ENCODE measurements at regions not wholly inside any gene's neighbourhood (a gene's known extent, or its start where the extent isn't known, plus 50 kb on each side); places are given as distances from the start of the nearest gene placed in this dataset.

DNA sequence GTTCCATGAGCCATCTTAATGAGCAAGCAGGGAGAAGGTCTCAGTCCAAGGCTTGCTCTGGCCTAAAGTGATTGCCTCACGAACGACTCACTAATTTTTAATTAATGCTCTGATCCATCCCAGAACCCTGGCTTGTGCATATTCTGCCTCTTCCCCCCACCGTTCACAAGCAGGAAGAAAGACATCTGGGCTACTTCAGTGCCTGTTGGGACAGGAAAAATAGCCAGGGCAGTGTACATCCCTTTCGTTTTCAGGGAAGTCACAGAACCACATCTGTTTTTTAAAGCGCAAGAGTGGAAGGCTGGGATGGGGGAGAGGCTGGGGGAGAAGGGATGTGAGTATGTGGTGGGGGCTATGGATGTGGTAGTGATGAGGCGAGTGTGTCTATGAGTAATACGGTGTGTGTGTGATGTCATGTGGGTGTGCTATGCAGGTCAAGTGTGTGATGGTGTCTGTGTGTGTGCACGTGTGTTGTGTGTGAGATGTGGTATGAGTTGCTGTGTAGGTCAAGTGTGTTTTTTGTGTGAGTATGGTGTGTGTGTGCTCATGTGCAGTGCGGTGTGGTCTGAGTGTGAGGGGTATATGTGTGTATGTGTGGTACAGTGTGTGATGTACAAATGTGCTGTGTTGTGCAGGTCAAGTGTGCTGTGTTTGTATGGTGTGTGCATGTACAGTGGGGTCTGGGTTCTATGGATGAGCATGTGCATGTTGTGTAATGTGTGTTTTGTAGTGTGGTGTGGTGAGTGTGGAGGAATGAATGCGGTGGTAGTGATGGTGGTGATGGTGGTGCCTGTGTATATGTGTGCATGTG, 64.9 kb upstream of the SYT6 start:
- ATAC-seq (ENCODE audit: low read depth), result no peak
- Histone ChIP-seq H3K4me3 (ENCODE audit: insufficient read depth, low read depth, low read length) (no peak overlapping the region), H3K4me2 (ENCODE audit: low read depth, low read length) (no peak overlapping the region; the same call in 1 of the 2 replicates), H2AFZ (replicated peaks; ENCODE audit: low read length, poor library complexity) (no peak overlapping the region), H4K5ac (ENCODE audit: low read depth, low read length) (no peak overlapping the region), H4K20me1 (ENCODE audit: insufficient read depth, low read length) (no peaks in the 10 kb centered on the region), H2AK9ac (replicated peaks; ENCODE audit: low read depth, low read length, poor library complexity) (no peak overlapping the region), H3K27ac (ENCODE audit: insufficient read depth, low read length) (no peak overlapping the region), H3K9me1 (ENCODE audit: insufficient read depth, low read length) (peaks cover 4% of the 10 kb centered on the region), H2AK5ac (ENCODE audit: low read depth, low read length) (no peak overlapping the region), H3K27me3 (ENCODE audit: control insufficient read depth, insufficient read depth, low read length) (peaks cover 12% of the 10 kb centered on the region), H2BK5ac (ENCODE audit: low read depth, low read length, poor library complexity, severe bottlenecking) (peak overlapping the region; percentile 2), H3K23ac (ENCODE audit: low read depth, low read length) (no peak overlapping the region), H3K14ac (replicated peaks; ENCODE audit: low read depth, low read length) (no peak overlapping the region), H3K4ac (ENCODE audit: low read depth, low read length) (no peak overlapping the region), H3K4me1 (ENCODE audit: control insufficient read depth, insufficient read depth, low read length) (no peaks in the 10 kb centered on the region), H3K79me1 (ENCODE audit: low read depth in 1 of 2, low read length in 2 of 2) (no peaks in the 10 kb centered on the region), H2BK20ac (ENCODE audit: low read depth, low read length) (no peak overlapping the region), H2BK15ac (ENCODE audit: low read depth, low read length) (no peak overlapping the region), H3K9me3 (ENCODE audit: control insufficient read depth, insufficient read depth, low read length) (no peaks in the 10 kb centered on the region), H3K56ac (ENCODE audit: extremely low read depth, insufficient read depth, low read length) (no peak overlapping the region), H3K36me3 (ENCODE audit: control insufficient read depth, insufficient read depth, low read length) (no peaks in the 10 kb centered on the region), H4K8ac (ENCODE audit: low read depth in 2 of 2, low read length in 2 of 2) (no peak overlapping the region), H3K9ac (ENCODE audit: low read depth, low read length) (no peak overlapping the region), H4K91ac (ENCODE audit: insufficient read depth, low read depth, low read length) (no peak overlapping the region), H2BK120ac (ENCODE audit: low read depth, low read length) (no peak overlapping the region), H3K18ac (ENCODE audit: low read depth, low read length) (no peak overlapping the region)
- dilution Hi-C loops (cut with HindIII; ENCODE audit: low sequenced_read_pairs, unreplicated experiment), result no loop called here
- no TSS peak for BruUV-seq (replicated peaks)
- ChIA-PET POLR2A (ENCODE audit: unreplicated experiment) (no interaction called here), CTCF (interaction anchor here (1.6 kb wide), 1 partner anchor 240 kb away, joined by 4 read pairs; the partner anchor contains the start of gene OLFML3)
- intact Hi-C loops (cut with micrococcal nuclease), result loop anchor here (2.0 to 5.0 kb wide), 2 partner anchors 240 to 386 kb away; partner anchors contain the start of gene OLFML3
- in situ Hi-C loops (cut with MboI; ENCODE audit: low sequenced_read_pairs), result no loop called here
- 74% methylated on average over 4 of the region's 10 CpGs; no CpG with 5 or more reads in 1 of the 2 experiments for WGBS, 2 experiments (ENCODE audit: extremely low coverage in 2 of 2, insufficient read length in 1 of 2)
- no peak for TF ChIP-seq RAD21 (IDR thresholded peaks at IDR 0.05; ENCODE audit: low read length)
- no peak for TF ChIP-seq CEBPB (IDR thresholded peaks at IDR 0.05; ENCODE audit: low read depth, low read length)
- no peak for TF ChIP-seq MAFK (IDR thresholded peaks at IDR 0.05; ENCODE audit: low read depth, low read length)
- TF ChIP-seq, protein P1, sequence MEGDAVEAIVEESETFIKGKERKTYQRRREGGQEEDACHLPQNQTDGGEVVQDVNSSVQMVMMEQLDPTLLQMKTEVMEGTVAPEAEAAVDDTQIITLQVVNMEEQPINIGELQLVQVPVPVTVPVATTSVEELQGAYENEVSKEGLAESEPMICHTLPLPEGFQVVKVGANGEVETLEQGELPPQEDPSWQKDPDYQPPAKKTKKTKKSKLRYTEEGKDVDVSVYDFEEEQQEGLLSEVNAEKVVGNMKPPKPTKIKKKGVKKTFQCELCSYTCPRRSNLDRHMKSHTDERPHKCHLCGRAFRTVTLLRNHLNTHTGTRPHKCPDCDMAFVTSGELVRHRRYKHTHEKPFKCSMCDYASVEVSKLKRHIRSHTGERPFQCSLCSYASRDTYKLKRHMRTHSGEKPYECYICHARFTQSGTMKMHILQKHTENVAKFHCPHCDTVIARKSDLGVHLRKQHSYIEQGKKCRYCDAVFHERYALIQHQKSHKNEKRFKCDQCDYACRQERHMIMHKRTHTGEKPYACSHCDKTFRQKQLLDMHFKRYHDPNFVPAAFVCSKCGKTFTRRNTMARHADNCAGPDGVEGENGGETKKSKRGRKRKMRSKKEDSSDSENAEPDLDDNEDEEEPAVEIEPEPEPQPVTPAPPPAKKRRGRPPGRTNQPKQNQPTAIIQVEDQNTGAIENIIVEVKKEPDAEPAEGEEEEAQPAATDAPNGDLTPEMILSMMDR (conservative IDR thresholded peaks at IDR 0.05; ENCODE audit: low read depth, low read length), result no peak
- TF ChIP-seq MAZ (IDR thresholded peaks at IDR 0.05; ENCODE audit: borderline replicate concordance, low read depth, low read length), result no peak
- TF ChIP-seq, protein P2, sequence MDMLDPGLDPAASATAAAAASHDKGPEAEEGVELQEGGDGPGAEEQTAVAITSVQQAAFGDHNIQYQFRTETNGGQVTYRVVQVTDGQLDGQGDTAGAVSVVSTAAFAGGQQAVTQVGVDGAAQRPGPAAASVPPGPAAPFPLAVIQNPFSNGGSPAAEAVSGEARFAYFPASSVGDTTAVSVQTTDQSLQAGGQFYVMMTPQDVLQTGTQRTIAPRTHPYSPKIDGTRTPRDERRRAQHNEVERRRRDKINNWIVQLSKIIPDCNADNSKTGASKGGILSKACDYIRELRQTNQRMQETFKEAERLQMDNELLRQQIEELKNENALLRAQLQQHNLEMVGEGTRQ (IDR thresholded peaks at IDR 0.05; ENCODE audit: low read depth, low read length), result no peak
- TF ChIP-seq NFE2L2 (IDR thresholded peaks at IDR 0.05; ENCODE audit: low read depth, low read length), result no peak
- TF ChIP-seq CHD1 (IDR thresholded peaks at IDR 0.05; ENCODE audit: low read depth, low read length), result no peak
- TF ChIP-seq POLR2A (IDR thresholded peaks at IDR 0.05; ENCODE audit: low read depth, low read length), result no peak
- no peak for TF ChIP-seq SMC3 (IDR thresholded peaks at IDR 0.05; ENCODE audit: low read depth, low read length)
- no peak for TF ChIP-seq FOS (IDR thresholded peaks at IDR 0.05; ENCODE audit: low read depth, low read length)
- DNase-seq, result no peak

All from IMR-90 (cell line).